B cell (primary cell): ENCODE measurements at regions not wholly inside any gene's neighbourhood (a gene's known extent, or its start where the extent isn't known, plus 50 kb on each side); places are given as distances from the start of the nearest gene placed in this dataset.

Experiments
- ATAC-seq: fragments of 200-7000 bp; cut with Tn5 transposase; one replicate; pipeline ENCODE4 v1.10.0; 2021; ENCODE audit warnings: low read depth, mild to moderate bottlenecking, moderate number of reproducible peaks, moderate library complexity
- CTCF ChIA-PET: fragments of 350-600 bp; sonication (Branson Sonifier 250); formaldehyde crosslinking; loops from one replicate; lab custom pipeline; 2021; ENCODE audit warnings: antibody characterized with exemption, inconsistent platforms; lab: Charles Lee
- POLR2A ChIA-PET: fragments of 350-600 bp; sonication (Branson Sonifier 250); formaldehyde crosslinking; loops from one replicate; lab custom pipeline; 2021; ENCODE audit warnings: antibody characterized with exemption; lab: Charles Lee
- DNase-seq: peaks from one replicate; pipeline ENCODE4 v3.0.0; 2013
- H2AFZ ChIP-seq: 2 replicates; pipeline ENCODE4 v1.6.1; 2012; ENCODE audit warnings: mild to moderate bottlenecking, low read depth, low read length; ENCODE audit not compliant: insufficient read depth, poor library complexity, severe bottlenecking
- H3K27ac ChIP-seq, 2 donors: 1 replicate in 1 of 2; 2 replicates in 1 of 2; pipeline ENCODE4 v1.5.1; 2012 to 2013; ENCODE audit warnings: low read length in 2 of 2, mild to moderate bottlenecking in 2 of 2, moderate library complexity in 1 of 2
- H3K27me3 ChIP-seq, 4 experiments: fragments of 200-600 bp in 1 of 4; sonication (generic) in 1 of 4; replicated peaks in 1 of 4; 1 replicate in 2 of 4; 2 replicates in 2 of 4; pipeline versions ENCODE4 v1.6.1 to v1.7.0; 2013 to 2016; ENCODE audit warnings: low read length in 3 of 4, mild to moderate bottlenecking in 2 of 4, mixed read lengths in 1 of 4, moderate library complexity in 1 of 4; ENCODE audit not compliant: insufficient read depth in 4 of 4, control insufficient read depth in 3 of 4; ENCODE audit errors: control extremely low read depth in 1 of 4
- H3K36me3 ChIP-seq, 2 experiments: replicated peaks in 1 of 2; 1 replicate in 1 of 2; 2 replicates in 1 of 2; pipeline versions ENCODE4 v1.6.1 to v1.7.1; 2013; ENCODE audit warnings: low read length in 1 of 2; ENCODE audit not compliant: insufficient read depth in 2 of 2, control insufficient read depth in 1 of 2; ENCODE audit errors: control extremely low read depth in 1 of 2, extremely low read depth in 1 of 2
- H3K4me1 ChIP-seq, 2 donors: fragments of 200-600 bp in 1 of 2; sonication (generic) in 1 of 2; 1 replicate in 1 of 2; 2 replicates in 1 of 2; pipeline versions ENCODE4 v1.5.1 to v1.6.1; 2013 to 2017; ENCODE audit warnings: low read length in 2 of 2; ENCODE audit not compliant: control insufficient read depth in 2 of 2, insufficient read depth in 2 of 2
- H3K4me2 ChIP-seq: replicated peaks from 2 replicates; pipeline ENCODE3; 2012; ENCODE audit warnings: mild to moderate bottlenecking, low read depth, low read length; ENCODE audit not compliant: poor library complexity, severe bottlenecking
- H3K4me3 ChIP-seq, 5 experiments: fragments of 200-600 bp in 1 of 5; sonication (generic) in 1 of 5; 1 replicate in 3 of 5; 2 replicates in 2 of 5; pipeline versions ENCODE4 v1.5.1 to v1.7.0; 2011 to 2016; ENCODE audit warnings: low read length in 4 of 5, mild to moderate bottlenecking in 4 of 5, low read depth in 2 of 5, control low read depth in 1 of 5, moderate library complexity in 1 of 5; ENCODE audit not compliant: insufficient read depth in 1 of 5; ENCODE audit errors: control extremely low read depth in 1 of 5, extremely low read depth in 1 of 5
- H3K79me2 ChIP-seq: fragments of 200-600 bp; sonication (generic); one replicate; pipeline ENCODE4 v1.6.0; 2016; ENCODE audit warnings: low read length; ENCODE audit not compliant: control insufficient read depth, insufficient read depth
- H3K9ac ChIP-seq: fragments of 200-600 bp; sonication (generic); 2 replicates; pipeline ENCODE4 v1.6.1; 2017; ENCODE audit warnings: mild to moderate bottlenecking, low read length, moderate library complexity
- H3K9me3 ChIP-seq, 3 donors: one replicate each; pipeline versions ENCODE4 v1.6.1 to v1.7.1; 2013; ENCODE audit warnings: low read length in 2 of 3; ENCODE audit not compliant: control insufficient read depth in 2 of 3, insufficient read depth in 1 of 3; ENCODE audit errors: control extremely low read depth in 1 of 3
- H4K20me1 ChIP-seq: 2 replicates; pipeline ENCODE4 v1.6.0; 2012; ENCODE audit warnings: mild to moderate bottlenecking, low read length; ENCODE audit not compliant: insufficient read depth, control insufficient read depth, poor library complexity, severe bottlenecking
- H3K27ac Mint-ChIP-seq: one replicate; pipeline ENCODE4 v1.8.0; 2021; ENCODE audit warnings: mixed read lengths
- H3K27me3 Mint-ChIP-seq: one replicate; pipeline ENCODE4 v1.8.0; 2021; ENCODE audit warnings: mixed read lengths
- H3K4me1 Mint-ChIP-seq: one replicate; pipeline ENCODE4 v1.8.0; 2021; ENCODE audit warnings: mixed read lengths
- H3K4me3 Mint-ChIP-seq: one replicate; pipeline ENCODE4 v1.8.0; 2021; ENCODE audit warnings: mixed read lengths
- H3K9me3 Mint-ChIP-seq: one replicate; pipeline ENCODE4 v1.8.0; 2022; ENCODE audit warnings: mixed read lengths; ENCODE audit not compliant: insufficient read depth
- EZH2 ChIP-seq: IDR thresholded peaks from 2 replicates; pipeline ENCODE4 v1.6.1; 2012; ENCODE audit warnings: borderline replicate concordance, low read depth, mild to moderate bottlenecking, moderate library complexity, low read length; ENCODE audit not compliant: insufficient read depth, poor library complexity, severe bottlenecking
- WGBS: methylation state at CpG from one replicate; pipeline ENCODE4 v1.1.5; 2013; ENCODE audit warnings: missing lambda C conversion rate; ENCODE audit not compliant: insufficient coverage; 5-methylcytosine and 5-hydroxymethylcytosine counted together
- intact Hi-C: fragments of 100-400 bp; cut with micrococcal nuclease; formaldehyde crosslinking; loops from one replicate; pipeline ENCODE4 v1.10.0; 2022
- TF ChIP-seq, protein P1 (sequence below): fragments of 200-600 bp; IDR thresholded peaks from one replicate; pipeline ENCODE4 v1.8.0; 2022; ENCODE audit warnings: antibody characterized with exemption, mild to moderate bottlenecking

DNA sequence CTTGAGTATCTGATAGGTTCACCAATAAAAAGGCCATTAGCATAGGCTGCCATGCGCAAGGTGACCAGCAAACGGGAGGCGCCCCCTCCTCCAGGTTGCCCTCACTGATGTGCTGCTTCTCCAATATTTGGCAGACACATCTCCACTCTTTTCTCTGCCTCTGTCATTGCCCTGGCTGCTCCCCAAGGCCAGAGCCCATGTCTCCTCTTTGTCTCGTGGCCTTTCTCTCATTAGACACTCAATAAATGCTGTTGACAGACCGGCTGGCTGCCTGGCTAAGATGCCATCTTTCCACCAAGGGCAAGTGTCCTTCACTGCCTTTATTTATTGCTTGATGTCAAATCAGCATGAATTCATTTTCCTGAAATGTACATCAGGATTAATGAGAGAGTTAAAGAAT is 404.0 kb upstream of the KIF2A start:
- Mint-ChIP-seq H3K4me1 (no peaks in the 10 kb centered on the region), H3K27ac (no peak overlapping the region), H3K9me3 (no peaks in the 10 kb centered on the region), H3K27me3 (no peaks in the 10 kb centered on the region), H3K4me3 (no peak overlapping the region)
- TF ChIP-seq, protein P1, sequence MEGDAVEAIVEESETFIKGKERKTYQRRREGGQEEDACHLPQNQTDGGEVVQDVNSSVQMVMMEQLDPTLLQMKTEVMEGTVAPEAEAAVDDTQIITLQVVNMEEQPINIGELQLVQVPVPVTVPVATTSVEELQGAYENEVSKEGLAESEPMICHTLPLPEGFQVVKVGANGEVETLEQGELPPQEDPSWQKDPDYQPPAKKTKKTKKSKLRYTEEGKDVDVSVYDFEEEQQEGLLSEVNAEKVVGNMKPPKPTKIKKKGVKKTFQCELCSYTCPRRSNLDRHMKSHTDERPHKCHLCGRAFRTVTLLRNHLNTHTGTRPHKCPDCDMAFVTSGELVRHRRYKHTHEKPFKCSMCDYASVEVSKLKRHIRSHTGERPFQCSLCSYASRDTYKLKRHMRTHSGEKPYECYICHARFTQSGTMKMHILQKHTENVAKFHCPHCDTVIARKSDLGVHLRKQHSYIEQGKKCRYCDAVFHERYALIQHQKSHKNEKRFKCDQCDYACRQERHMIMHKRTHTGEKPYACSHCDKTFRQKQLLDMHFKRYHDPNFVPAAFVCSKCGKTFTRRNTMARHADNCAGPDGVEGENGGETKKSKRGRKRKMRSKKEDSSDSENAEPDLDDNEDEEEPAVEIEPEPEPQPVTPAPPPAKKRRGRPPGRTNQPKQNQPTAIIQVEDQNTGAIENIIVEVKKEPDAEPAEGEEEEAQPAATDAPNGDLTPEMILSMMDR = no peak
- no peak for TF ChIP-seq EZH2
- ATAC-seq (no peak), DNase-seq (no peak)
- no peak overlapping the region for H3K9ac ChIP-seq
- H3K27me3 ChIP-seq = no peaks in the 10 kb centered on the region
- H3K4me1 ChIP-seq = no peaks in the 10 kb centered on the region
- no peak overlapping the region for H2AFZ ChIP-seq
- intact Hi-C loops = no loop called here
- no peak overlapping the region for H3K27ac ChIP-seq
- no peaks in the 10 kb centered on the region for H4K20me1 ChIP-seq
- no peak overlapping the region for H3K4me2 ChIP-seq
- peaks cover 0 to 4% (median 0%) of the 10 kb centered on the region in 3 donors for H3K9me3 ChIP-seq
- H3K4me3 ChIP-seq = no peak overlapping the region
- no peaks in the 10 kb centered on the region for H3K36me3 ChIP-seq
- no peaks in the 10 kb centered on the region for H3K79me2 ChIP-seq
- POLR2A ChIA-PET = no interaction called here
- CTCF ChIA-PET = no interaction called here
- WGBS = 94% methylated on average over 4 of the region's 5 CpGs

DNA sequence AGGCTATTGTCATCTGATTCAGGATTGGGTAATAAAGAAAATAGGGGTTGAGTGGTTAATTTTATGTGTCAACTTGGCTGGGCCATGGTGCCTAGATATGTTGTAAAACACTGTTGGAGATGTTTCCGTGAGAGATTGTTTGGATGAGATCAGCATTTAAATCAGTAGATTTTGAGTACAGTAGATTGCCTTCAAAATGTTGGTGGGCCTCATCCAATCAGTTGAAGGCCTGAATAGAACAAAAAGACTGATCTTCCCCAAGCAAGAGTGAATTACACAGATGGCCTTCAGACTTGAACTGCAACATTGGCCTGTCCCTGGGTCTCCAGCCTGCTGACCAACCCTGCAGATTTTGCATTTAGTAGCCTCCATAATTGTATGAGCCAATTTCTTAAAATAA is 401.3 kb upstream of the KIF2A start:
- Mint-ChIP-seq H3K4me1 (no peaks in the 10 kb centered on the region), H3K9me3 (no peaks in the 10 kb centered on the region), H3K27ac (no peak overlapping the region), H3K27me3 (no peaks in the 10 kb centered on the region), H3K4me3 (no peak overlapping the region)
- TF ChIP-seq, protein P1 = no peak
- TF ChIP-seq EZH2 = no peak
- intact Hi-C loops = no loop called here
- H2AFZ ChIP-seq = no peak overlapping the region
- ChIA-PET CTCF (no interaction called here), POLR2A (no interaction called here)
- no peak overlapping the region for H3K9ac ChIP-seq
- no peak overlapping the region for H3K27ac ChIP-seq
- no peak overlapping the region for H3K4me3 ChIP-seq
- ATAC-seq = no peak
- H3K36me3 ChIP-seq = no peaks in the 10 kb centered on the region
- WGBS = 100% methylated on average over 1 of the region's 1 CpG
- no peaks in the 10 kb centered on the region for H3K27me3 ChIP-seq
- H4K20me1 ChIP-seq = no peaks in the 10 kb centered on the region
- H3K79me2 ChIP-seq = no peaks in the 10 kb centered on the region
- peaks cover 0 to 4% (median 0%) of the 10 kb centered on the region in 3 donors for H3K9me3 ChIP-seq
- DNase-seq = no peak
- H3K4me2 ChIP-seq = no peak overlapping the region
- H3K4me1 ChIP-seq = no peaks in the 10 kb centered on the region
